ENCODE measurements at regions not wholly inside any gene's neighbourhood (a gene's known extent, or its start where the extent isn't known, plus 50 kb on each side); places are given as distances from the start of the nearest gene placed in this dataset.

GRCh38 chr6:69555088-69555638 is 241.6 kb downstream of the LMBRD1 start:
- TF ChIP-seq POLR2A (IDR thresholded peaks at IDR 0.05; ENCODE audit: low read depth, low read length) = no peak
- TF ChIP-seq POLR2AphosphoS5 (IDR thresholded peaks at IDR 0.05; ENCODE audit: low read depth, low read length) = no peak
- no peak for TF ChIP-seq SPI1 (IDR thresholded peaks at IDR 0.05; ENCODE audit: low read depth, low read length)
- no peak for TF ChIP-seq PAX5 (IDR thresholded peaks at IDR 0.05; ENCODE audit: insufficient read depth, low read length, severe bottlenecking)
- no peak for TF ChIP-seq TAF1 (IDR thresholded peaks at IDR 0.05; ENCODE audit: low read depth, low read length)
